HG02798 (cell line): ENCODE measurements at regions not wholly inside any gene's neighbourhood (a gene's known extent, or its start where the extent isn't known, plus 50 kb on each side); places are given as distances from the start of the nearest gene placed in this dataset.
"Not testable (repeated sequence)": the region's sequence is repeated elsewhere in the genome, so short reads cannot be mapped to it uniquely, and the experiment has no call there.

Experiments
- ATAC-seq: cut with Tn5 transposase; IDR thresholded peaks from one replicate; pipeline ENCODE4 v1.9.1; 2021; ENCODE audit warnings: mild to moderate bottlenecking; ENCODE audit not compliant: unreplicated experiment, poor library complexity

DNA sequence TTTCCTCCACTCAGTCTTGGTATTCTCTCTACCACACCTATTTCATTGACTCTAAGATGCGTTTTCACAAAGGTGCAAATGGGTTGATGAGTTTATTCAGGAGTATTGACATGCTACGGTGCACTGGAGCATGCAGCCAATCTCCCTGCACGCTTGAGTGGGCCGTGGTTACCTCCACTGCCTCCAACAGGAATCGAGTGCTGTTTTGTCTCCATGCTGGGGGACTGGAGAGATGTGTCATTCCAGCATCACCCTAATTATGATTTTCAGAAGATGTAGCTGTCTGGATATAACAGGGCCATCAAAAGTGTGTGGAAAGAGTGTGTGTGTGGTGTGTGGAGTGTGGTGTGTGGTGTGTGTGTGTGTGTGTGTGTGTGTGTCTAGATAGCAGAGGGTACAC lies 351.6 kb upstream of the ZFHX3 start:
- no peak for ATAC-seq

DNA sequence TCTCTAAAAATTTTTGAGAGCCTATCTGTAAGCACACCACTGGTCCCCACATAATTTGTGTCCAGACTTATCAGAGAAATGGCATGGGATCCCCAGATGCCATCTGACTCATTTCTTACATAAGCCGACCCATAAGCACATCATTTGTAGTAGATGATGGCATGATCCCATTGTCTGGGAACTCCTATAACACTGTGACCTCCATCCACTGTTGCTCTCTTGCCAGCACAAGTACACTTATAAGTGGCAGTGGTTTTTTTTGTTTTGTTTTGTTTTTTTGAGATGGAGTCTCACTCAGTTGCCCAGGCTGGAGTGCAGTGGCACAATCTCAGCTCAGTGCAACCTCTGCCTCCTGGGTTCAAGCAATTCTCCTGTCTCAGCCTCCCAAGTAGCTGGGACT lies 350.7 kb upstream of the ZFHX3 start:
- ATAC-seq: not testable (repeated sequence)

DNA sequence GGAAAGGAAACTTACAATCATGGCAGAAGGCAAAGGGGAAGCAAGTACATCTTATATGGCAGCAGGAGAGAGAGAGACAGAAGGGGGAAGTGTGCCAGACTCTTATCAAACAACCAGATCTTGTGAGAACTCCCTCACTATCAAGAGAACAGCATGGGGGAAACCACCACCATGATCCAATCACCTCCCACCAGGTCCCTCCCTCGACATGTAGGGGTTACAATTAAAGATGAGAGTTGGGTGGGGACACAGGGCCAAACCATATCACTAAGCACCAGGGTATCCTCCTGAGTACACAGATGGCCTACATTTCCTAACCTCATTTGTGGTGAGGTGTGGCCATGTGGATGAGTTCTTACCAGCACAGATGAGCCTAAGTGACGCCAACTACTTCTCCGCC lies 348.6 kb upstream of the ZFHX3 start:
- ATAC-seq: no peak

DNA sequence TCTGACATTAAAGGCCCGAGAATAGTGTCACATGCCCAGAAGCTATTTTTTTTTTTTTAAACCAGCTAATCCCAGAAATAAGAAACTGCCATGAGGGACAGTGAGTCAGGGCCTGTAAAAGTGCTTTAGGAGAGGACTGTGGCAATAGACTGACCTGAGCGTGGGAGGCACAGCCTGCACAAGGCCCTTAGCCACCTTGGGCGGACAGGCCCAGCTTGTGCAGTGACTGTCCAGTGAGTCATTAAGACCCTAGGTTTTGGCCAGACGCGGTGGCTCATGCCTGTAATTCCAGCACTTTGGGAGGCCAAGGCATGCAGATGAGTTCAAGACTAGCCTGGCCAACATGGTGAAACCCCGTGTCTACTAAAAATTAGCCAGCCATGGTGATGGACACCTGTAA lies 343.0 kb upstream of the ZFHX3 start:
- ATAC-seq: no peak

DNA sequence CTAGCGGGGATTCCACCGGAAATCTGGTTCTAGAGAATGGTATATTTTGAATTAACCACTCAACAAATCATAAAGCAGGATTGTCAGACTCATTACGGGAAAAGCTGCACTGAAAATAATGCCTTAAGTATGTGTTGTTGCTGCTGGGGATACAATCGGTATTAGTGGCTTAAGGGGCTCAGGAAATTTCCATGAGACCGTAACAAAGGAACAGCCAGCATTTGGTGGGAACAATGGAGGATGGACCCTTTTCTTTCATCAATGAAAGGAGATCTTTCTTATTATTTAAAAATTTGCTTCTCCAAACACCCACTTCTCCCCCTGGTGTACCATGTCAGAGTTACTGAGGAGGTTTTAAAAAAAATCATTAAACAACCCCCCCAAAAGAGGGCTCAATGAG lies 342.6 kb upstream of the ZFHX3 start:
- ATAC-seq: no peak

DNA sequence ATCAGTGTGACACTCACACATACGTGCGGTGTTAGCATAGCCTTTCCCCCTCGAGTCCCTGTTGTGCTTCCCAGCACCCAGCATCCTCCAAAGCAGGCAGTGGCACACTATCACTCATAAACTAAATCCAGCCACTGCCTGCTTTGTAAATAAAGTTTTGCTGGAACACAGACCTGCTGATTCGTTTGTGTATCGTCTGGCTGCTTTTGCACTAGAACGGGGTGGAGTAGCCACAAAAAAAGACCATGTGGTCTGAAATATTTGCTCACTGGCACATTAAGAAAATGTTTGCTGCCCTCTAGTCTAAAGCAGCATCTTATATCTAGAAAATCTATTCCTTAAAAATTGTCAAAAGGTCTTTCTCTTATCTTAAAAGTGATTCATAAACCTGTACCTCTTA lies 341.2 kb upstream of the ZFHX3 start:
- no peak for ATAC-seq

DNA sequence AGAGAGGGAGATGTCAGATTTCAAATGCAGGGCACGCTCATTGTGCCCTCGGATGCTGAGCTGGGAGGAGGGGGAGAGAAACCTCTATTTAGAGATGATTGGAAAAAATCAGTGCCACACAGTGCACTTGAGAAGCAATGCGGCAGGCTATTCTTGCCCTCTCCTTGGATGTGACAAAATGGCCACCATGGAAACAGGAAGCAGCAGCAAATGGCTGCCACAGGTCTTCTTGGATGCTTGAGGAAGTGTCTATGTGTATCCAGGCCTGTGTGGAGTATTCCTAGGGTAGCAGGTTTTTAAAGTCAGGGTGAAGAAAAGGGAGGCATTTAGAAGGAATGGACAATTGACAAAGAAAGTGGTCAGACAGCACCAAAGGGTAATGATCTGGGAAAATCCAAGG lies 340.1 kb upstream of the ZFHX3 start:
- no peak for ATAC-seq

DNA sequence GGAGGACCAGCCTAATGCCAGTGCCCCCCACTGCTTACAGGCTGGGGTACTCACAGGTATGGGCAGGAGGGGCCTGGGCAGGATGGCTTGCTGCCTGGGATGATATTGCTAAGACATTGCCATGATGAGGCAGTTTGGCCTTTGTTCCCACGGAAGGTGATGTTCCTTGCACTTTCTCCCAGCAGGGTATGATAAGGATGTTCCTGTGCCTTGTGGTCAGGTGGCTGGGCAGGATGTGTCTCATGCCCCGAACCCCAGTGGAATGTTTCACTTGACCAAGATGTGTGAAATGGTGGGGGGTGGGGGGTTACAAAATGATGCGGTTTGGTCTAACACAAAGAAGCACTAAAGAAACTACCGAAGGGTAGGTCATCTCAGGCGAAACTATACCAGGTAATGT lies 337.8 kb upstream of the ZFHX3 start:
- no peak for ATAC-seq

DNA sequence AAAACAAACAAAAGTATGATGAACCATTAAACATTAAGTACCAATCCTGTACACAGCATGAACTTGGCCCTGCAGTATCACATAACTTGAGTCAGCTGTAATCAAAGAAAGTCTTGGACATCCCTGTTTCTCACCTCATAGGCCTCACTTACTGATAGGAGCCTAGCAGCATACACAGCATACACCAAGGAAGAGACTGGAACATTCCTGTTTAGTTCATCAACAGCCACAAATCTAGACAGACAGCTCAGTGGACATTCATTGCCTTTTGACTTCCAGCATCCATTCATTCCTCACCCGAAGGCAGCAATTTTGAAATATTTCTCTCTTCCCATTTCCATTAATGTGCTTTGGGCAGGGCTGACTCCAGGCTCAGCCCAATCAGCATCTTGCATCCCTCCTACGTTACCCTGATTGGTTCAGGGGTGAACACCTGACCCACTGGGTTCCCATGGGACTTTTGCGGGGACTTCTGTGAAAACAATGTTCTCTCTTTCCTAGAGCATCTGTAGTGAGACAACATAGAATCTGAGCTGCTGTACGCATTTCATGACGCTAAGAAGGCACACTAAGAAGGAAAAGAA lies 336.7 kb upstream of the ZFHX3 start:
- ATAC-seq: no peak

DNA sequence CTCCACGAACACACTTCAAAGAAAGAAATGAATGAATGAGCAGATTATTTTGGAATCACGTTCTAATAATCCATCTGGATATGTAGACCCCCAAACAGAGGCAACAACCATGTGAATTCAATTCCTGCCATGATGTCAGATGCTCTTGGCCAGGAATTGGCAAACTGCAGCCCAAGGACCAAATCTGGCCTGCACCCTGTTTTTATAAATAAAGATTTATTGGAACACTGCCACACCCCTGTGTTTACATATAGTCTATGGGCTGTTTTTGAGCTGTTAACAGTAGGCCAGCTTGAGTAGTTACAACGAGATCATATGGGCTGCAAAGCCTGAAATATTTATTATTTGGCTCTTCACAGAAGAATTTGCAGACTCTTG lies 336.0 kb upstream of the ZFHX3 start:
- no peak for ATAC-seq

DNA sequence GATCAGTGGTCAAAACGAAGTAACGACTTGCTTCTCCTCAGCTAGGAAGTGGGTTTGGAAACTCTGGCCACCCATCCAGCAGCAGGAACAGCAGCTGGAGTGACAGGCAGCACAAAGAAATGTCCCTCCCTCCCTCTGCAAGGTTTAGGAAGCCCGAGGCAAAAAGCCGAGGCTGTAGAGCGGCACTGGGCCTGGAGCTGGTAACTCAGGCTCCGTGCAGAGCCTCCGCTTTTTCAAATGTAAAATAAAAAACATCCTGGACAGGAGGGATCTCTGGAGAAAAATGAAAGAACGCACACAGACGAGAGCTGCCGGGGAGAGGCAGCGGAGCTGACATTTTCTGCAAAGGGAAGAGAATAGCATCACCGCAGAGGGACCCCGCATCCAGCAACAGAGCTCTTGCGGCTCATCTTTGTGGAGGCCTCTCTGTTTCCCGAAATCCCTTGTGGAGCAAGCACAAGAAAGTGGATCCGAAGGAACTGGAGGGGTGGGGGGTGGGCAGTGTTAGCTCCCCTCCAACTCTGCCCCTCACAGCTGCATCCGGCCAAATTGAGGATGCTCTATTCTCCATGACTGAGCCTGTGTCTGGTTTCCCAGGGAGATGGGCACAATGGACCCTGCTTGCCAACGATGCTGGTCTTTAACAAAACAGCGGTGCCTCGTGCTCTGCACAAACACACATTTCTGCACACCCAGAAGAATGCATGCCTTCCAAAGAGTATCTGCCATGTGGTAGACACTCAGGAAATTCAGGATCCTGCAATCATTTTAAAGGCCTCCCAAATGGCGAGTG lies 335.5 kb upstream of the ZFHX3 start:
- no peak for ATAC-seq

DNA sequence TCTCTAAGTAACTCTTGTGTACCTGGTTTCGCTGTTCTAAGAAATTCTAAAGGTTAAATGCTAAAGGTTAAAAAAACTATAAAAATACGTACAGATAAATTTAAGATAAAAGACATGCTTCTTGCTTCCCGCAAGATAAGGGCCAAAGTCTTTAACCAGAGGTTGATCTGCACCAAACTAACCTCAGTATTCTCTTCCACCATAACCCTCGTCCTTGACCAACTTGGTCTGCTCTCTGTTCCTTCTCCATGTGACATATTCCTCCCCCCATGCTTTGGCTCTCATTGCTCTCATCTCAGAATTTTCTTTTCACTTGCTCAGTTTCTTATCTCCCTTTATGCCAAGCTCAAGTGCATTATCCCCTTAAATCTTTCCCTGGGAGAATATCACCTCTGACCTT lies 330.5 kb upstream of the ZFHX3 start:
- no peak for ATAC-seq

DNA sequence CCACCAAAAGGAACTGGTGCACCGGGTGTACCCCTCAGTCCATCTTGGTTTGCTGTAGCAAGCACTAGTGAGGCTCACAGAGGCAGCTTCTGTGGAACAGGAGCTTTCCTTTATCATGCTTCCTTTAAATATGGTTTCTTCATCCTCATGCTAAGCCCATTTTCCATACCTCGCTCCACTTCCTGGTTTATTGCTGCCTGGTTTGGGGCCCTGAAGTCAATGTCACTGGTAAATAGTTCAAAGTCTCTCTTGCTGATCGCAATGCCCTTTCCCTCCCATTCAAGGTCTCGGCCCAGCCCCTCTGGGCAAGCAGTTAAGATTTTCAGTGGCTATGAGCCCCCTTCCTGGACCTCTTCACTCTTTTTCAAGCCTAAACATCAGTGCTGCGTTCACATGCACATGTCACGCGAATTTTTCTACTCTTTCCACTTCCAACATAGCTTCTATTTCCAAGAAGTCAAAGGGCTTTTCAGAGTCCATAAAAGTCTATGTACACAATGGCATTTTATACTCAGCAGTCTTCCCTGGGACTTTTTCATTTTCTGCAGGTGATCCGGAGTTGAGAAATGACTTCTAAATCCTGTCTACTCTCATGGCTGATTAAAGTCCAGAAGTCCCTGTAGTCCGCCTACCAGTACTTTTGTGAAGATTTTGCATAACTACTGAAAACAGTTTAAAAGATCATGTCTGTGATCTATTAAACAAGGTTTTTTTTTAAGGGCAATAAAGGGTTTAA lies 323.8 kb upstream of the ZFHX3 start:
- no peak for ATAC-seq

DNA sequence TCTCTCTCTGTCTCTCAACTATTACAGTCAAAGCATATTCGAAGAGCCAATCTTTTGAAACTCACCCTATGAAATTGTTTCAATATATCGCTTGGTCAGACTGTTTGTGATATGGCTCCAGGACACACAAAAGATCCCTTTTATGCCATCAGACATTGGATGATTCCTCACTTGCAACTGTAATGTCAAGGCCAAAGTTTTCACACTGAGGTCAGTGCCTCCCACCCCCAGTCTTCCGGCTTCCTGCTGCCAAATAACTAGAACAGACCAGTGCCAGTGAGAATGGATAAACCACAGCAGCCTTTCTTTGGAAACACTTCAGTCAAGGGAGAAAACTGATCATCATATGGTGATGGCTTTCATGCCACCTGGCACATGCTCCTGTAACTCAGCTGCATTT lies 321.9 kb upstream of the ZFHX3 start:
- no peak for ATAC-seq

DNA sequence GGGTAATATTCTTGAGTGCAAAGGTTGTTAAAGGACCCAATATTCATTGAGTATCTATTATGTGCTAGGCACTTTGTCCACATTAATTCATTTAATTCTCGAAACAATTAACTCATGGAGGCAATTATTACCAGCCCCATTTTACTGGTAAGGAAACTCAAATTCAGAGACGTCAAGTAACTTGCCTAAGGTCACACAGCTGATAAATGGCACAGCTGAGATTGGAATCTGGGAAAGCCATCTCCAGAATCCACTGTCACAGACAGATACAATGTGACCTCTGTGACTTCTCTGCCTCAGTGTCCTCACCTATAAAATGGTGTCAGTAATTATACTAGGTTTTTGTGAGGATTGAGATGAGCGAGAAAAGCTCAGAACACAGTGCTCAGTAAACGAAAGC lies 320.8 kb upstream of the ZFHX3 start:
- ATAC-seq: no peak

DNA sequence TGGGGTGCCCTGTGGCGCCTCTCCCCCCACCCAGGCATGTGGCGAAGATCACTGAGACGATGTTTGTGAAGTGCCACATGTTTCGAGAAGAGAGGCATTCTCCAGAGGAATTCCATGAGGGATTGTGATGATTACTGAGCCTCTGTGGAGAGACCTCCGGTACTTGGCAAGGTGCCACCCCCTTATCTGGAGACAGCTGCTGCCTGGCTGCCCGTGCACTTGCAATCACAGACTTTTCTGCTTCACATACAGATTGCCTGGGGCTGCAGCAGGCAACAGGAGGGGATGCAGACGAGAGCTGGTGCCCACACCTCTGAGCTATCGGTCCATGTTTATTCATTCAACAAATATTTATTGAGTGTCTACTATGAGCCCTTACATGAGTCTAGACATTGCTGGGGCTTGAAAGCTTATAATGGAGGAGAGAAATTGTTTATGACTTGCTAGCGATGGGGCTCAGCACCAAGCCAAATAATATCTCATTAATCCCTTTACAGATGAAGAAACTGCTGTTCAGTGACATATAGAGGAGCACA lies 317.2 kb upstream of the ZFHX3 start:
- no peak for ATAC-seq

DNA sequence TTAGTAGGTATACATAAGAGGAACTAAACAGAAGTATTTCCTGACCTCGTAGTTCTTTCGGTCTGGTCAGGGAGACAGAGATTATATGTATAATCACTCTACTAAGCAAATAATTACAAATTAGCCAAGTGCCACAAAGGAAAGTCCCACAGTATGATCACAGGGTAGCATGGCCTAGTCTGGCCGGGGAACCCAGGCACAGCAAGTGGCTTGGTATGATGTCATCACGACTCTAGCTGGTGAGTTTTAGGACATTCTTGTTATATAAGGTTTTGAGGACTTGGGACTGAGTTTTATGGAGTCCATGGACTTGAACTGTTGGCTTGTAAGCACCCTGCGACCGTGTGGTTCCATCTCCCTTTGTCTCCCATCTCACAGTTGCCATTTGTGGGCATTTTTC lies 316.5 kb upstream of the ZFHX3 start:
- ATAC-seq: no peak

DNA sequence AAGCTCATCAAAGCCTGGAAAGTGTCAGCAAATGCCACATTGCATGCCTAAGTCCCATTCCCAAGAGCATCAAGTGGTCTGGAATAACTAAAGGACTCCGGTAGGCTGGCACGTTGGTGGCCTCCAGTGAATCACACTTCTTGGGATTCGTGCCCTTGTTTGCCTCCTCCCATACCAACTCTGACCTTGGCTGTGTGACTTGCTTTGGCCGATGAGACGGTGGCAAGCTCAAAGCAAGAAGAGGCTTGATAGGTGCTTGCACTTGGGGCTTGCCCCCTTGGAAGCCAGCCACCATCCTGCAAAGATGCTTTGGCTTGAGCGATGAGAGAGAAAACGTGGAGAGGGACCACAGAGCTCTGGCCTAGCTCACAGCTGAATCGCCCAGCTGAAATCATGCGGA lies 313.1 kb upstream of the ZFHX3 start:
- ATAC-seq: no peak

DNA sequence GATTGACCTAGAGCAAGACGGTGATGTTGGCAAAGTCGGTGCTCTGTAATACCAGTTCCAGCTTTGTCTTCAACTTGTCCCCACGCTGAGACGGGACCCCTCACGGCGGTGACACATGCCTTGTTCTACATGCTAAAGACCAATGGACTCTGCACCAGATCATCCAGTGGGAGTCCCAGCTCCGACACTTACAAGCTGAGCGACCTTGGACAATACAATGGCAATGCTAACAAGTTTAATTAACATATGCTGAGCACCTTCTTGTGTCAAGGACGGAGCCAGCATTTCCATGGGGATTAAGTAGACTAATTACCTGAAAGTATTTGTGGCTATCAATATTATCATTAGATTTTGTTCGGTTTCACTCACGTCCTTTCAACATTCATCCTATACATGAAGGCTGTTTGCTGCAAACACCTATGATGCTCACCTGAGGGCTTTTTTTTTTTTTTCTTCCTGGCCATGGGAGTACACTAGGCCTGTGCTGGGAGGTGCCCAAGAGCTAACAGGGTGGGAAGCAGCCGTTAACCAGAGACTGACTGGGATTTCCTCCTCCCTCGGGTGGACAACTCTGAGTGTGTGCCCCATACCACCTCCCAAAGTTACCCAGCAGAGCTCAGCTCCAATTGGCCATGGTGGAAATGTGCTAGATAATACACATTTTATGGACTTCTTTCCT lies 308.6 kb upstream of the ZFHX3 start:
- no peak for ATAC-seq

DNA sequence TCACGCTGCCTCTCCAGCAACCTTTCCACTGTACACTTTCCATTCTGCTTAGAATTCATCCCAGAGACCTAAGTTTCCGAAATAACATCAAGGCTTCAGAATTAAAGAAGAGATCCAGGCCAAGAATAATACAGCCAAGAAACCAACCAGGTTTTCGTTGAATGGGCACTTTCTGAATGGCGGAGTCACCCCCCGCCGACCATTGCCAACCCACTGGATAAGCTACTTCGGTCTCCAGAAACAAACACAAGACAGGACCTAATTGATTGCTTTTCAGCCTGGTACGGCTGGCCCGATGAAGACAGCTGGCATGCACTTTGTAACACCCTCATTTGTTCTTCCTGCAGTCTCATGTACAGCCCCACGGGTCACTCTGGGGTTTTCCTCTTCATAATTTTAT lies 308.1 kb upstream of the ZFHX3 start:
- no peak for ATAC-seq

DNA sequence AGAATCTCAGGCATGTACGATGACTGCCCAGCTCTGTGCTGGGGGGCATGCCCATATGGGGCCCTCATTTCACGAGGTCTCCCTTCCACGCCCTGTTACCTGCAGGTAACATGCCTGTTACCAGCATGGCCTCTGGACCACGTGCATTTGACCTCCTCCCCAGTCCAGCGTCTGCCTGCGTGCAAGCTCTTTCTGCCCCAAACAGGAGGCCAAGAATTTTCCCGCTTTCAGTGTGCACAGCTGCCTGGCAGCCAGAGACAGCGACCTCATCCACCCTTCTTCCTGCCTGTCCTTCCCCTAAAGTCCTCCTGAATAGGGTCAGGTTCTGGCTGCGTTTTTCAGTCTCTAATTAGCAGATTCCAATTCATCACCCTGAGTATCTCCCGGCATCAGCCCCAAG lies 306.5 kb upstream of the ZFHX3 start:
- ATAC-seq: no peak
